DMS53 (cell line): ENCODE measurements at regions not wholly inside any gene's neighbourhood (a gene's known extent, or its start where the extent isn't known, plus 50 kb on each side); places are given as distances from the start of the nearest gene placed in this dataset.
"Not testable (repeated sequence)": the region's sequence is repeated elsewhere in the genome, so short reads cannot be mapped to it uniquely, and the experiment has no call there.

Experiments
- DNase-seq: peaks from one replicate; lab custom pipeline; 2025; lab: John Stamatoyannopoulos, UW

DNA sequence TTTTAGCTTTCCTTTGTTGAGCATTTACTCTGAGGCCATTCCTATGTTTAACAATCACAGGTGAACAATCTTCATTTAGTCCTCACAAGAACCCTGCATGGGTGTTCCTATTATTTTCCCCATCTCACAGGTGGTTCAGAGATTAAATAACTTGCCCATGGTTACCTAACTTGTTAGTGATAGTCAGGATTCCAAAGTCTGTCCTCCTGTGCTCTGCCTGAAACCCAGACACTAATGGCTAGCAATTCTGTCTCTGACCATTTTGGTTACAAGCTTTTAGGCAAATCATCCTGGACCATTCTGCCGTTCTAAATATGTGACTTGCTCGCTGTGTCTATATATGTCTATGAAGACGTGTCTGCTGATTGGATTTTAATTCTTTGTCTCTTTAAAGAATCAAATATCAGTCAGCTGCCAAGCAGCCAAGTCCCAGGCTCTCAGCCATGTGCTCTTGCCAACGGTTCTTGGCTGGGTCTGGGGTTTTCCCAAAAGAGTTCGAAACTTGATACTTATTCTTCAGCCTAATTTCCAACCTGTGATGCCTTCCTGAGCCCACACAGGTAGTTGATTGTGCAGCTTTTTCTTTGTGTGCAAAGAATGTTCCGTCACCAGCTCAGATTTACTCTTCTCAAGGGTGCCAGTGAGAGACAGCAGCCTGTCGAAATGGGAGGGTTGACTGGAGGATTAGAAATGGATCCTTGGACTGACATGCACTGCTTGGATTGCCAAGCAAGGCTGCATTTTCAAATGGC lies 121.7 kb downstream of the NREP start:
- DNase-seq: no peak

DNA sequence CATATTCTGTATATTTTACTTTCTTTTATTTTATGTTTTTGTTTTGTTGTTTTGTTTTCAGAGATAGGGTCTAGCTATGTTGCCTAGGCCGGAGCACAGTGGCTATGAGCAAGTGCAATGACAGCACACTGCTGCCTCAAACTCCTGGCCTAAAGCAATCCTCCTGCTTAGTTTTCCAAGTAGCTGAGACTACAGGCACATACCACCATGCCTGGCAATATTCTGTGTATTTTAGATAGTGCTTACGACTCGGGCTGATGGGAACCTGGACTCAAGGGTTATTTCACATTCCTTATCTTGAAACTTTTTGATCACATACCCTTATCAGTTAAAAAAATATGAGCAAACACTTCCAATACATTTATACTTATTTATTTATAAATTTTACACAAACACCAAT lies 119.0 kb upstream of the STARD4 start:
- DNase-seq: no peak

DNA sequence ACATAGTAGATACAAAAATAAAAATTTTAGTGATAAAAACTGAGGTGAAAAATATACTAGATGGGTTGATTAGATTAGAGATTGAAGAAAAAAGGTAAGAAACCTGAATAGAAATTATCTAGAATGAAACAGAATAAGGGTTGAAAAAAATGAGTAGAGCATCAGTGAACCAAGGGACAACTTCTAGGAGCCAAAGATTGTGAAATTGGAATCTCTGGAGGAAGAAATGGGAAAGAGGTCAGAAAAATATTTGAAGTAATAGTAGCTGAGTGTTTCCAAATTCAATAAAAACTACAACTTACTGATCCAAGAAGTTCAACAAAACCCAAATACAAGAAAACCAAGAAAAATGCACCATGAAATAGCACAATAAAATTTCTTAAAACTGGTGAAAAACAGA lies 116.6 kb upstream of the STARD4 start:
- no peak for DNase-seq

DNA sequence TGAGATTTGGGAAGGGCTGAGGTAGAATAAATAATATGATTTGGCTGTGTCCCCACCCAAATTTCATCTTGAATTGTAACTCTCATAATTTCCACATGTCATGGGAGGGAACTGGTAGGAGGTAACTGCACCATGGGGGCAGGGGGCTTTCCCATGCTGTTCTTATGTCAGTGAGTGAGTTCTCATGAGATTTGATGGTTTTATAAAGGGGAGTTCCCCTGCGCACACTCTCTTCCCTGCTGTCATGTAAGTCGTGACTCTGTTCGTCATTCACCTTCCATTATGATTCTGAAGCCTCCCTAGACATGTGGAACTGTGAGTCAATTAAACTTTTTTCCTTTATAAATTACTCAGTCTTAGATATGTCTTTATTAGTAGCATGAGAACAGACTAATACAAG lies 115.5 kb upstream of the STARD4 start:
- DNase-seq: no peak

DNA sequence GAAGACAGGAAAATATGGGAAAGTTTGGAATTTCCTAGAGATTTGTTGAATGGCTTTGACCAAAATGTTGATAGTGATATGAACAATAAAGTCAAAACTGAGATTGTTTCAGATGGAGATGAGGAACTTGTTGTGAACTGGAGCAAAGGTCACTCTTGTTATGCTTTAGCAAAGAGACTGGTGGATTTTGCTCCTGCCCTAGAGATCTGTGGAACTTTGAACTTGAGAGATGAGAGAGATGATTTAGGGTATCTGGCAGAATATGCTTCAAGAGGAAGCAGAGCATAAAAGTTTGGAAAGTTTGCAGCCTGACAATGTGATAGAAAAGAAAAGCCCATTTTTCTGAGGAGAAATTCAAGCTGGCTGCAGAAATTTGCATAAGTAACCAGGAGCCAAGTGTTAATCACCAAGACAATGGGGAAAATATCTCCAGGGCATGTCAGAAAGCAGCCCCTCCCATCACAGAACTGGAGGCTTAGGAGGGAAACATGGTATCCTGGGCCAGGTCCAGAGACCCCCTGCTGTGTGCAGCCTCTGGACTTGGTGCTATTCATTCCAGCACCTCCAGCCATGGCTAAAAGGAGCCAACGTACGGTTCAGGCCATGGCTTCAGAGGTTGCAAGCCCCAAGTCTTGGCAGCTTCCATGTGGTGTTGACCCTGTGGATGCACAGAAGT lies 114.3 kb upstream of the STARD4 start:
- DNase-seq: no peak

DNA sequence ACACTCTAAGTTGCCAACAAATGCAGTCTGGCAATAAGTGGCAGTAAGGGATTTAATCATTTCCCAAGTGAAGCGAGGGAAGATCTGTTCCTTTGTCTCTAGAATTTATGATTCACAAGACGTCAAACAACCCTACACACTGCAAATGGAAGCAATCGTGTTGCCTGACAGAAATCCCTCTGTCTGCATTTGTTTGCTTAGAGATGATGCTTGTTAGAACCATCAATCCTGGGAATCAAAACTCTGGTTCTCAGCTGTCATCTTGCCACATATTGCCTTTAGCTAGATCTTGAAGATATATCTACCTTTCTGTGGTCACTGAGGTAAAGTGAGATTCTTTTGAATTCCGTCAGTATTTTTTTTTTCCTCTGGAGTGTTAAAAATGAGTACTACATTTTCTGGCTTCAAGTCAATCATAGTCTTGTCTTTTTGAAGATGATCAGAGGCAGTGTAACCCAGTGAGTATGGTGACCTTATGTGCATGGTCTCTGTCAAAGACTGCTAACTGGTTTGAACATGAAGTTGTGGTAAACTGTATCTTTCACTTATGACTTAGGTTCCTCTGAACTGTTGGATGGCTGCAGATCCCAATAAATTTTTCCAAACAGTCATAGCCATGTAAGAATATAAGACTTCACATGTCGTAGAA lies 106.4 kb upstream of the STARD4 start:
- DNase-seq: no peak

DNA sequence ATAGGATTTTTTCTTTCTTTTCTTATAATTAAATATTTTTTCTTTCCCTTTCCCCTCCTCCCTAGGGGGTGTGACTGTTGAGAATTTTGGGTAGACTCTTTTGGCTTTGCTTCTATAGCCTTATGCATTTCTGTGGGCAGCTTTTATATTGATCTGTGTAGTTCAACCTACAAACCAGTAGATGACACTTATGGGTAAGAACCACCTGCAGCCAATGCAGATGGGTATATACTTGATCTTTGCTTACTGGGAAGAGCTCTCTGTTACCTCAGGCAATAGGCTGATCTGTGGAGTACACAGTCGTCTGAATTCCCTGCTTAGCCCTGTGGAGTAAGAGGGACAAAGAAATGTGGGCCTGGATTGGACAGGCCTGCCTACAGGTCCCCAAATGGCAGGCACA lies 102.7 kb upstream of the STARD4 start:
- no peak for DNase-seq

DNA sequence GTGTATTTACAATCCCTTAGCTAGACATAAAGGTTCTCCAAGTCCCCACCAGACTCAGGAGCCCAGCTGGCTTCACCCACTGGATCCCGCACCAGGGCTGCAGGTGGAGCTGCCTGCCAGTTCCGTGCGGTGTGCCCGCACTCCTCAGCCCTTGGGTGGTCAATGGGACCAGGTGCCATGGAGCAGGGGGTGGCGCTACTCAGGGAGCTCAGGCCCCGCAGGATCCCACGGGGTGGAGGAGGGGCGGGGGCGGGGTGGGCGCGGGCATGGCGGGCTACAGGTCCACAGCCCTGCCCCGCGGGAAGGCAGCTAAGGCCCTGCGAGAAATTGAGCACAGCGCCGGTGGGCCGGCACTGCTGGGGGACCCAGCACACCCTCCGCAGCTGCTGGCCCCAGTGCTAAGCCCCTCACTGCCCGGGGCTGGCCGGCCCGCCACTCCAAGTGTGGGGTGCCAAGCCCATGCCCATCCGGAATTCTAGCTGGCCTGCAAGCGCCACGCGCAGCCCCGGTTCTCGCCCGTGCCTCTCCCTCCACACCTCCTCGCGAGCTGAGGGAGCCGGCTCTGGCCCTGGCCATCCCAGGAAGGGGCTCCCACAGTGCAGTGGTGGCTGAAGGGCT lies 99.8 kb upstream of the STARD4 start:
- not testable (repeated sequence) for DNase-seq

DNA sequence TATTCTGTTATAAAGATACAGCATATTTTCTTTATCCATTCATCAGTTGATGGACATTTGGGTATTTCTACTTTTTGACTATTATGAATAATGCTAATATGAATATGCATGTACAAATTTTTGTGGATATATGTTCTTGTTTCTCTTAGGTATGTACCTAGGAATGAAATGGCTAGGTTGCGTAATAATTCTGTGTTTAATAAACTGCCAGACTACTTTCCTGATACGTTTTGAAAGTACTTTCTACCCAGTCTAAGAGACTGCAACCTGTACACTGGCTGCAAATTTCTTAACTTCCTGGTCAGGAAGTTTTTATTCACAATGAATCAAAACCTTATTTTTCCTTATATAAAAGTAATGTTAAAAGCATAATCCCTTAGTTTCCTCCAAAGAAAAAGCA lies 93.9 kb upstream of the STARD4 start:
- DNase-seq: no peak

DNA sequence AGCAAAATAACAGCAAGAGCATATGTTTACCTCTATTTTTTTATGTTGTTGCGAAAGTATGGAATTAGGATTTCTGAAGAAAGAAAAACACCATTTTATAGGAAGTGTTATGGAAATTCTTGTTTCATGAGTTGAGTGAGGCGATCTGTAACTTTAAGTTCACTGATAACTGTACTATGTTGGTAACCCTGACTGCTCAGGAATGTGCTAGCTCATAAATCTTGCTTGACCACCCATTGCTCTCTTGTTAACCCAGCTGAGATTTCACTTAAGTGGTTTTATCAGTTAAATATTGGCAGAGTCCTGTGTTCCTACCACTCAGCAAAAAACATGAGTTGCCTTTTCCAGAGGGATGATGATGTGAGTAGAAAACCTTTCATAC lies 91.1 kb upstream of the STARD4 start:
- DNase-seq: no peak

DNA sequence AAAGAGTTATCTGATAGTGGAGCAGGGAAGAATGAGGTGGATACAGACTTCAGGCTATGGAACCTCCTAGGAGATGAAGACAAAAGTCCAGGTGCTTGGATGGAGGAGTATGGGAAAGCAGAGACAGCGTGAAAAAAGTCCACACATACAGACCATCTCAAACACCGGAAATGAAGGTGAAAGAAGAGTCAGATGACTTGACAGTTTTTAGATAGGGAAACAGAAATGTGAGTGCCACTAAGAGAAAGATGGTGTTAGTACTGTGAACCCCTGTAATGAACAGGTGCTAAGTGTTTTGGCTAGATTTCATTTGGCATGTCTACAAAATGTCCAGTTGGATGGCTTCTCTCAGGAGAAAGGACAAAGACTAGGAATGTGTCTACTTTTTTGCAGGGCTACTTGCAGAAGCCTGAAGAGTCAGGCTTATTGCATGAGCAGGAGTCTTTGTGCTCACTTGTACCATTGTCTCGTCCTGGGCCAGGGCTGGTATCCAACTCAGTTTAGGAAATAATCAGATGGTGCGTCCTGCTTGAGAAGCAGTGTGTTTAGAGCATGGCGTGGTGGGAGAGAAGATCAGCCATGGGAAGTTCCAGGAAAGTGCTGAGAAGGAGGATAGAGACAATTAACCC lies 90.6 kb upstream of the STARD4 start:
- no peak for DNase-seq

DNA sequence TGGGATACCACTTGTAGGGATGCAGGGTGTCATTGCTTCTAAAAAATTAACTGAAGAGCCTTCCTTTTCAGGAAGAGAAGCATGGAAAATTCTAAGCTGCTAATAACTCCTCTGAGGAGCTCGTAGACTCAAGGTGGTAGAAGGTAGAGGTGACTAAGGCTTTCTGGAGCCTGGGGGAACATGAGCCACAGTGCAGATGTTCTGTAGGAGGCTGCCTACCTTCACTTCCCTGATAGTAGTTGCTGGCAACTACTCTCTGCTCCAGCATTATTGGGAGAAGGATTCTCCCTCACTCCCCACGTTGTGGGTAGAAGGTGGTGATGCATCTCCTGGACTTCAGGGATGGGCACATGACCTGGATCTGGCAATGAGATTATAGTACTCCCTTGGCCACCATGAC lies 86.7 kb upstream of the STARD4 start:
- no peak for DNase-seq

DNA sequence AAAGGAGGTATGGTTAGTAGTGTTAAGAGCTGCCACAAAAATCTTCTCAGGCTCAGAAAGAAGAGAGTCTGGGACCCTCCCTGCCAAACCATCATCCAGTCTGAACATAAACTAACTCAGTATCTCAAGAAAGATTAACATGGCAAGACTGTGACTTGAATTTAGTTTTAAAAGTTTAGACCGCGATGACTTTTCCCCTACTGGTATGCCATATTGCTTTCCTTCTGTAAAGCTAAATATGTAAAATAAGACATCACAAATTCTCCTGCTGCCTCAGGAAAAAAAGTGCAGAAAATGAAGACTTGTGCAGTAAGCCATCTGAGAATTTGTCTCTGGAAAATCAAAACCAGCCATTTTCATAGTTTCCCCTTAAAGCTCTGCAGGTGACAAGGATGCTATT lies 85.2 kb upstream of the STARD4 start:
- DNase-seq: no peak

DNA sequence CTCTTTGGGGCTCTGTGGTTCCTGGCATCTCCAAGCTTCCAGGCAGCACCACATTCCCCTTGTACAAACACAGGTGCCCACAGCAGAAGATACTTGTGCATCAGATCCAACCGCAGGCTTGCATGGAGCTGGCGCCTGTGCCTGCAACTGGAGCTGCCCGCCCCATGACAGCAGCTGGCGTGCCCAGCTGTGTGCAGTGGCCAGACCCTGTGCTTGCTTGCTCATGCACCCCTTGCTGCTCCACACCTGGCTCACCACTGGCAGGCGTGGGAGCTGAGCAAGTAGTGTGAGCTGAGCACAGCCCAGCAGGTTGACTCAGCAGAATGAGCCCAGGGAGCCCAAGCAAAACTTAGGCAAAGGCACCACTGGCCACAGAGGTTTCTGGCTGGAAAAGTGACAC lies 84.4 kb upstream of the STARD4 start:
- DNase-seq: no peak

DNA sequence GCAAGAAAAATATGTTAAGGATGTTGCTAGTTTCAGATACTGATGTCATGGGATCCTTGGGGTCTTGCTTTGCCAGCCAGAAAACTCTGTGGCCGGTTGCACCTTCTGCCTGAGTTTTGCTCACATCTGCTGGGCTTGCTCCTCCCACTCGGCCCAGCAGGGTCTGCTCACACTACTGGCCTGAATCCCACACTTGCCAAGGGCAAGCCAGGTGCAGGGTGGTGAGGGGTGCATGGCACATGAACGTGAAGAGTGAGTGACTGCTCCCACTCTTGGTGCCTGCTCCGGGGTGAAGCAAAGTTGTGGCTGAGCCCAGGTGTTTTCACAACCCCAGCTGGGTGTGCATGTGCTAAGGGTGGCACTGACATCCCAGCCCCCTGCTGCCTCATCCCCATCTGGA lies 83.1 kb upstream of the STARD4 start:
- DNase-seq: no peak

DNA sequence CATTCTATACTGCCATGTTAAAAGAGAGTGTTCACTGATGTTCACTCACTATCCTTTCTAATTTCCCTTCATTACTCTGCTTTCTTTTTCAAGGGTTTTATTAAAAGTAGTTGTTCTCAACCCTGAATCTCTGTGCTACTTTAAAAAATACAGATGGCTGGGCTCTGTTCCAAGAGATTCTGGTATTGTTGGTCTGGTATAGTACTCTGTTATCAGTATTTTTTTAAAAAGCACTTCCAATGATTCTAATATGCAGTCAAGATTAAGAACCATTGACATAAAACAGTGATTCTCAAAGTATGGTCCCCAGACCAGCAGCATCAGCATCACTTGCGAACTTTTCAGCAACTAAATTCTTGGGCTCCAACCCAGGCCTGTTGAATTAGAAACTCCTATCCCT lies 77.0 kb upstream of the STARD4 start:
- no peak for DNase-seq

DNA sequence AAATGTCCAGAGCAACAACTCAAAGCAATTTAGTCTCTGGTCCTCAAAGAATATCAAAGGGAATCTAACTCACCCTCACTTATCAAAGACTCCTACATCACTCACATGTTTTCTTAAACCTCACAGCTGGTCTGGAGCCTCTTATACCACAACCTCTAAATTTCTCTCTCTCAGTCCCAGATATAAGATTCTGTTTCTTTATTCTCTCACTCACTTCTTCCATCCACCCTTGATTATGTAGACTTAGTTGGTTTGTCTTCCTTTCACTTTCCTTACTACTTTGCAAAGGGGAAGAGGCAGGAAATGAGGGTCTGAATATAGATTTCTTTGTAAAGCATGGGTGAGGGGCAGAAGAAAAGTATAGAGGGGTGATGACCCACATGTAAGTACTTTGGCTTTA lies 75.4 kb upstream of the STARD4 start:
- no peak for DNase-seq

DNA sequence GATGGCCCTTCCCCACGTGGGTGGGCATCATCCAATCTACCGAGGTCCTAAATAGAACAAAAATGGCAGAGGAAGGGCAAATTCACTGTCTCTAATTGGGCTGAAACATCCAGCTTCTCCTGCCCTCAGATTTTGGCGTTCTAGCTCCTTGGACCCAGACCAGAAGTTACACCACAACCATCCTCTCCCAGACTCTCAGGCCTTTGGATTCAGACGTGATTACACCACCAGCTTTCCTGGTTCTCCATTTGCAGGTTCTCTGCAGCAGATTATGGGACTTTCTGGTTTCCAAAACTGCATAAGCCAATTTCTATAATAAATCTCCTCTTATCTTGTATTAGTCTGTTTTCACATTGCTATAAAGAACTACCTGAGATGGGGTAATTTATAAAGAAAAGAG lies 73.6 kb upstream of the STARD4 start:
- no peak for DNase-seq

DNA sequence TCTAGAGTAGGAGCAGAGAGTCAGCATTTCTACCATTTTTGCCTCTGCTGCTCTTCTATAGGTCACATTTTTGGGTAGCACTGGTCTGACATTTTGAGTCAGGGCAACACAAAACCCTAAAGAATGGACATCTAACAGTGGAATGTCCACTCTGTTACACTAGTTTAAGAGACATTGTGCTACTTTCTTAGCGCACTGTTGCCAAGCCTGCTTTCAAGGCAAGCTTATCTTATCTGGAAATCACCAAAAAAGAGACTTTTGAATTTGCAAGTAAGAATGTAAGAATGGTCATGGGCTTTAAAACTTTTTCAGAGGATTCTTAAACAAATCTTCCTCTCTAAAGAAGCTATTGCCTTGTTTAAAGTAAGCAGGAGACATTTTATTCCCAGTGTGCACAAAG lies 73.0 kb upstream of the STARD4 start:
- no peak for DNase-seq

DNA sequence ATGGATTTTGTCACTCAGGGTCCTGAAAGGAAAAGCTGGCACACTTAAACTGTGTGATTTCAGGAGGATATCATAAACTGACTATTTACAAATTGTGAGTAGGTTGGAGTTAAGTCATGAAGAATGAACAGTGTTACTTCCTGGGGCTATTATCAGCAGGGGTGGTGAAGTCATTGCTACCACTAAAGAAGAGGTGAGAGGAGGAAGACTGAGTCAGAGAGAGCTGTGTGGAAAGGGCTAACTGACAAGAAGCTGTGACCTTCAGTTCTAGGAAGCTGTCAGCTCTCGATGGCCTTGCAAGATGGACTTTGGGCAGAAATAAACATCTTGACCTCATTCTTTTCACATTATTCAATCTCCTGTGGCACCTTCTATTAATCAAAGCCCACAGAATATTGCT lies 72.3 kb upstream of the STARD4 start:
- DNase-seq: peak; percentile 43

DNA sequence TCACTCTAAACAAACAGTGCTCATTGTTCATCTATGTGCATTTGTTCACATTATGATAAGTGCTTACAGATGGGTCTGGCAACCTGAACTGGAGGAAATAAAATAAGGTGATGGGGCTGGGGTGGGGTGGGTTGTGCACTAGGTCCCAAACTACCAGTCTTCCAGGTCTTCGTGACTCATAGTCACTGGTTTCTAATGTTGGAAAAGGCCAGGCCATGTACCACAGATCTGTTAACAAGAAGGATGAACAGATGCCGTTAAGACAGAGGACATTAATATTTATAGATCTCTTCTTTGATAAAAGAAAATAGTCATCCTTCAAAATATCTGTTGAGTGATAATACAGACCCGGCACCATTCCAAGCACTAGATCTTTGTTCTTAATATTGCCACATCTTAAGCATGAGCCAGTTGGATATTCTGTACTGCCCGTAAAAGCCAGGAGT lies 71.4 kb upstream of the STARD4 start:
- DNase-seq: no peak

DNA sequence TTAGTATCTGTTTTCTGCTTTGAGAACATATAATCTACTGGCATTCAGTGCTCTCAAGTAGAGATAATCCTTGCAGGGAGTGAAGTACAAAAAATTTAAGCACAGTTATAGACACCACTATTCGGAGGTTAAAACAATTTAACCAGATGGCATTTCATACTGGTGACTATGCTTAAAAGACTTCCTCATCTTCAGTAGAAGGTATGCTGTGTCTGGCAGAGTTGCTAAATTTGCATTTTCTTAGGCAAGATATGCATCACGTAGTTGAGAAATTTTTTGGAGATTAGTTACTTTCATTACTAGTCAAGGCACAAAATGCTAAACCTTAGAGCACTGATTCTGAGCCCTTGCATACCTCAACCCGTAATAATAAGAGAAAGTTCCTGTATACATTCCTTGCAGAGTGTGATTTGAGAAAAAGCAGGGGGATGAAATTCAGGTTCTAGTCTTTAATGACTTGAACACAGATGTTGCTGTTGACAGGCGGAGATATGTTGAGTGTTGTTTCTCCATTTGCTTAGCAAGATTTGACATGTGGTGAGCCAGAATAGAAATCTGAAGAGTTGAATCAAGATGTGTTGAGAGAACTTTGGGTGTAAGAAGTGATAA lies 70.8 kb upstream of the STARD4 start:
- DNase-seq: no peak
